ENCODE measurements at regions not wholly inside any gene's neighbourhood (a gene's known extent, or its start where the extent isn't known, plus 50 kb on each side); places are given as distances from the start of the nearest gene placed in this dataset.

- no peak for DNase-seq
These were observed 537.1 kb upstream of the MEX3C start for GRCh38 chr18:51734576-51734975.

GRCh38 chr18:51739044-51739666, 541.7 kb upstream of the MEX3C start:
- no peak for DNase-seq

- DNase-seq, result no peak
These were observed 554.4 kb upstream of the MEX3C start for GRCh38 chr18:51751901-51752300.

- DNase-seq, result no peak
These were observed 556.0 kb upstream of the MEX3C start for GRCh38 chr18:51753365-51754057.

- DNase-seq, result no peak
These were observed 557.1 kb upstream of the MEX3C start for GRCh38 chr18:51754566-51754965.

- DNase-seq, result no peak
These were observed 559.9 kb upstream of the MEX3C start for GRCh38 chr18:51757255-51757924.

GRCh38 chr18:51762373-51762772, 564.9 kb upstream of the MEX3C start:
- no peak for DNase-seq

GRCh38 chr18:51765606-51766360, 568.3 kb upstream of the MEX3C start:
- no peak for DNase-seq

GRCh38 chr18:51767293-51767692, 569.8 kb upstream of the MEX3C start:
- no peak for DNase-seq

GRCh38 chr18:51778115-51778514, 561.9 kb upstream of the DCC start:
- no peak for DNase-seq

GRCh38 chr18:51789871-51790270, 550.1 kb upstream of the DCC start:
- DNase-seq, result no peak

- no peak for DNase-seq
These were observed 538.5 kb upstream of the DCC start for GRCh38 chr18:51801514-51801913.

- no peak for DNase-seq
These were observed 537.2 kb upstream of the DCC start for GRCh38 chr18:51802569-51803428.

- DNase-seq, result no peak
These were observed 532.7 kb upstream of the DCC start for GRCh38 chr18:51807336-51807735.

GRCh38 chr18:51811883-51812282, 528.1 kb upstream of the DCC start:
- no peak for DNase-seq

GRCh38 chr18:51813740-51814139, 526.3 kb upstream of the DCC start:
- no peak for DNase-seq

GRCh38 chr18:51821610-51822009, 518.4 kb upstream of the DCC start:
- no peak for DNase-seq

- DNase-seq, result no peak
These were observed 515.3 kb upstream of the DCC start for GRCh38 chr18:51824746-51825145.

- no peak for DNase-seq
These were observed 506.1 kb upstream of the DCC start for GRCh38 chr18:51833850-51834249.

GRCh38 chr18:51848702-51849101, 491.3 kb upstream of the DCC start:
- DNase-seq, result no peak

- no peak for DNase-seq
These were observed 487.3 kb upstream of the DCC start for GRCh38 chr18:51852681-51853080.

- DNase-seq, result no peak
These were observed 482.0 kb upstream of the DCC start for GRCh38 chr18:51857989-51858388.

- no peak for DNase-seq
These were observed 479.0 kb upstream of the DCC start for GRCh38 chr18:51861046-51861445.
